ENCODE measurements at regions not wholly inside any gene's neighbourhood (a gene's known extent, or its start where the extent isn't known, plus 50 kb on each side); places are given as distances from the start of the nearest gene placed in this dataset.

- TF ChIP-seq POLR2A (IDR thresholded peaks at IDR 0.05; ENCODE audit: borderline replicate concordance, extremely low read depth, insufficient read depth, insufficient read length) (no peak), TCF7L2 (IDR thresholded peaks at IDR 0.05; ENCODE audit: borderline replicate concordance, extremely low read depth, insufficient read depth, insufficient read length) (no peak), ZNF274 (IDR thresholded peaks at IDR 0.05; ENCODE audit: low read depth, low read length) (no peak), POLR2AphosphoS5 (IDR thresholded peaks at IDR 0.05; ENCODE audit: low read depth, low read length) (no peak), FOSL1 (IDR thresholded peaks at IDR 0.05; ENCODE audit: low read depth) (no peak), ELF1 (IDR thresholded peaks at IDR 0.05; ENCODE audit: borderline replicate concordance, low read depth) (no peak; the same call in 1 of the 2 replicates)
- TF ChIP-seq, protein P1, sequence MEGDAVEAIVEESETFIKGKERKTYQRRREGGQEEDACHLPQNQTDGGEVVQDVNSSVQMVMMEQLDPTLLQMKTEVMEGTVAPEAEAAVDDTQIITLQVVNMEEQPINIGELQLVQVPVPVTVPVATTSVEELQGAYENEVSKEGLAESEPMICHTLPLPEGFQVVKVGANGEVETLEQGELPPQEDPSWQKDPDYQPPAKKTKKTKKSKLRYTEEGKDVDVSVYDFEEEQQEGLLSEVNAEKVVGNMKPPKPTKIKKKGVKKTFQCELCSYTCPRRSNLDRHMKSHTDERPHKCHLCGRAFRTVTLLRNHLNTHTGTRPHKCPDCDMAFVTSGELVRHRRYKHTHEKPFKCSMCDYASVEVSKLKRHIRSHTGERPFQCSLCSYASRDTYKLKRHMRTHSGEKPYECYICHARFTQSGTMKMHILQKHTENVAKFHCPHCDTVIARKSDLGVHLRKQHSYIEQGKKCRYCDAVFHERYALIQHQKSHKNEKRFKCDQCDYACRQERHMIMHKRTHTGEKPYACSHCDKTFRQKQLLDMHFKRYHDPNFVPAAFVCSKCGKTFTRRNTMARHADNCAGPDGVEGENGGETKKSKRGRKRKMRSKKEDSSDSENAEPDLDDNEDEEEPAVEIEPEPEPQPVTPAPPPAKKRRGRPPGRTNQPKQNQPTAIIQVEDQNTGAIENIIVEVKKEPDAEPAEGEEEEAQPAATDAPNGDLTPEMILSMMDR (IDR thresholded peaks at IDR 0.05 in 2 of 3, conservative IDR thresholded peaks at IDR 0.05 in 1 of 3; ENCODE audit: borderline replicate concordance in 1 of 3, insufficient read depth in 1 of 3, low read depth in 2 of 3, low read length in 2 of 3) = no peak
Measured at GRCh38 chr1:224498574-224499170, 64.1 kb upstream of the WDR26 start.
